B cell (primary cell): ENCODE measurements at regions not wholly inside any gene's neighbourhood (a gene's known extent, or its start where the extent isn't known, plus 50 kb on each side); places are given as distances from the start of the nearest gene placed in this dataset.

Source experiments
- ATAC-seq: fragments of 200-7000 bp; cut with Tn5 transposase; one replicate; pipeline ENCODE4 v1.10.0; 2021; ENCODE audit warnings: low read depth, mild to moderate bottlenecking, moderate number of reproducible peaks, moderate library complexity
- CTCF ChIA-PET: fragments of 350-600 bp; sonication (Branson Sonifier 250); formaldehyde crosslinking; loops from one replicate; lab custom pipeline; 2021; ENCODE audit warnings: antibody characterized with exemption, inconsistent platforms; lab: Charles Lee
- POLR2A ChIA-PET: fragments of 350-600 bp; sonication (Branson Sonifier 250); formaldehyde crosslinking; loops from one replicate; lab custom pipeline; 2021; ENCODE audit warnings: antibody characterized with exemption; lab: Charles Lee
- DNase-seq: peaks from one replicate; pipeline ENCODE4 v3.0.0; 2013
- H2AFZ ChIP-seq: 2 replicates; pipeline ENCODE4 v1.6.1; 2012; ENCODE audit warnings: mild to moderate bottlenecking, low read depth, low read length; ENCODE audit not compliant: insufficient read depth, poor library complexity, severe bottlenecking
- H3K27ac ChIP-seq, 2 donors: 1 replicate in 1 of 2; 2 replicates in 1 of 2; pipeline ENCODE4 v1.5.1; 2012 to 2013; ENCODE audit warnings: low read length in 2 of 2, mild to moderate bottlenecking in 2 of 2, moderate library complexity in 1 of 2
- H3K27me3 ChIP-seq, 4 experiments: fragments of 200-600 bp in 1 of 4; sonication (generic) in 1 of 4; replicated peaks in 1 of 4; 1 replicate in 2 of 4; 2 replicates in 2 of 4; pipeline versions ENCODE4 v1.6.1 to v1.7.0; 2013 to 2016; ENCODE audit warnings: low read length in 3 of 4, mild to moderate bottlenecking in 2 of 4, mixed read lengths in 1 of 4, moderate library complexity in 1 of 4; ENCODE audit not compliant: insufficient read depth in 4 of 4, control insufficient read depth in 3 of 4; ENCODE audit errors: control extremely low read depth in 1 of 4
- H3K36me3 ChIP-seq, 2 experiments: replicated peaks in 1 of 2; 1 replicate in 1 of 2; 2 replicates in 1 of 2; pipeline versions ENCODE4 v1.6.1 to v1.7.1; 2013; ENCODE audit warnings: low read length in 1 of 2; ENCODE audit not compliant: insufficient read depth in 2 of 2, control insufficient read depth in 1 of 2; ENCODE audit errors: control extremely low read depth in 1 of 2, extremely low read depth in 1 of 2
- H3K4me1 ChIP-seq, 2 donors: fragments of 200-600 bp in 1 of 2; sonication (generic) in 1 of 2; 1 replicate in 1 of 2; 2 replicates in 1 of 2; pipeline versions ENCODE4 v1.5.1 to v1.6.1; 2013 to 2017; ENCODE audit warnings: low read length in 2 of 2; ENCODE audit not compliant: control insufficient read depth in 2 of 2, insufficient read depth in 2 of 2
- H3K4me2 ChIP-seq: replicated peaks from 2 replicates; pipeline ENCODE3; 2012; ENCODE audit warnings: mild to moderate bottlenecking, low read depth, low read length; ENCODE audit not compliant: poor library complexity, severe bottlenecking
- H3K4me3 ChIP-seq, 5 experiments: fragments of 200-600 bp in 1 of 5; sonication (generic) in 1 of 5; 1 replicate in 3 of 5; 2 replicates in 2 of 5; pipeline versions ENCODE4 v1.5.1 to v1.7.0; 2011 to 2016; ENCODE audit warnings: low read length in 4 of 5, mild to moderate bottlenecking in 4 of 5, low read depth in 2 of 5, control low read depth in 1 of 5, moderate library complexity in 1 of 5; ENCODE audit not compliant: insufficient read depth in 1 of 5; ENCODE audit errors: control extremely low read depth in 1 of 5, extremely low read depth in 1 of 5
- H3K79me2 ChIP-seq: fragments of 200-600 bp; sonication (generic); one replicate; pipeline ENCODE4 v1.6.0; 2016; ENCODE audit warnings: low read length; ENCODE audit not compliant: control insufficient read depth, insufficient read depth
- H3K9ac ChIP-seq: fragments of 200-600 bp; sonication (generic); 2 replicates; pipeline ENCODE4 v1.6.1; 2017; ENCODE audit warnings: mild to moderate bottlenecking, low read length, moderate library complexity
- H3K9me3 ChIP-seq, 3 donors: one replicate each; pipeline versions ENCODE4 v1.6.1 to v1.7.1; 2013; ENCODE audit warnings: low read length in 2 of 3; ENCODE audit not compliant: control insufficient read depth in 2 of 3, insufficient read depth in 1 of 3; ENCODE audit errors: control extremely low read depth in 1 of 3
- H4K20me1 ChIP-seq: 2 replicates; pipeline ENCODE4 v1.6.0; 2012; ENCODE audit warnings: mild to moderate bottlenecking, low read length; ENCODE audit not compliant: insufficient read depth, control insufficient read depth, poor library complexity, severe bottlenecking
- H3K27ac Mint-ChIP-seq: one replicate; pipeline ENCODE4 v1.8.0; 2021; ENCODE audit warnings: mixed read lengths
- H3K27me3 Mint-ChIP-seq: one replicate; pipeline ENCODE4 v1.8.0; 2021; ENCODE audit warnings: mixed read lengths
- H3K4me1 Mint-ChIP-seq: one replicate; pipeline ENCODE4 v1.8.0; 2021; ENCODE audit warnings: mixed read lengths
- H3K4me3 Mint-ChIP-seq: one replicate; pipeline ENCODE4 v1.8.0; 2021; ENCODE audit warnings: mixed read lengths
- H3K9me3 Mint-ChIP-seq: one replicate; pipeline ENCODE4 v1.8.0; 2022; ENCODE audit warnings: mixed read lengths; ENCODE audit not compliant: insufficient read depth
- EZH2 ChIP-seq: IDR thresholded peaks from 2 replicates; pipeline ENCODE4 v1.6.1; 2012; ENCODE audit warnings: borderline replicate concordance, low read depth, mild to moderate bottlenecking, moderate library complexity, low read length; ENCODE audit not compliant: insufficient read depth, poor library complexity, severe bottlenecking
- WGBS: methylation state at CpG from one replicate; pipeline ENCODE4 v1.1.5; 2013; ENCODE audit warnings: missing lambda C conversion rate; ENCODE audit not compliant: insufficient coverage; 5-methylcytosine and 5-hydroxymethylcytosine counted together
- intact Hi-C: fragments of 100-400 bp; cut with micrococcal nuclease; formaldehyde crosslinking; loops from one replicate; pipeline ENCODE4 v1.10.0; 2022
- TF ChIP-seq, protein P1 (sequence below): fragments of 200-600 bp; IDR thresholded peaks from one replicate; pipeline ENCODE4 v1.8.0; 2022; ENCODE audit warnings: antibody characterized with exemption, mild to moderate bottlenecking

DNA sequence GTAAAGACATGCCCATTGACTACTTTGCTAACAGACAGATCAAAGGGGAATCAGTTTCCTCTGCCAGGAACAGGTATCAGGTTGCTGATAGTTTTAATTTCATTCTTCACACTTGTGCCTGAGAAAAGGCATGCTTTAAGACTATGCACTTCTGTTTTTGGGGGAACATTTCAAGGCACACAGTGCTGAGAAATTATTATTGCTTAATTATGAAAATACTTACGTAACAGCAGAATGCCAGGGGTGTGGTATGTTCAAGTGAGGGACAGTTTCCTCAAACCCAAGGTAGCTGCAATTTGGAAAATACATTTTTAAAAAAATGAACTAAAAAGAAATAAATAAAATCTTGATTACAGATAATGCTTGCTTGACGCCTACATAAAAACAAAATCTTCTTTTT, 1746.1 kb upstream of the PIK3C3 start:
- DNase-seq (no peak), ATAC-seq (no peak)
- H3K27me3 Mint-ChIP-seq: no peaks in the 10 kb centered on the region
- H3K4me2 ChIP-seq: no peak overlapping the region
- no peaks in the 10 kb centered on the region for H4K20me1 ChIP-seq
- ChIA-PET POLR2A (no interaction called here), CTCF (no interaction called here)
- no peaks in the 10 kb centered on the region for H3K36me3 ChIP-seq
- H3K27ac ChIP-seq: no peak overlapping the region
- H3K79me2 ChIP-seq: no peaks in the 10 kb centered on the region
- no peaks in the 10 kb centered on the region for H3K27me3 ChIP-seq
- no peak overlapping the region for H3K4me3 Mint-ChIP-seq
- H3K4me1 ChIP-seq: no peaks in the 10 kb centered on the region
- H3K4me1 Mint-ChIP-seq: no peaks in the 10 kb centered on the region
- H3K4me3 ChIP-seq: no peak overlapping the region
- WGBS: no CpG with 5 or more reads among the region's 2 CpGs
- no peak overlapping the region for H3K27ac Mint-ChIP-seq
- no peak for TF ChIP-seq EZH2
- TF ChIP-seq, protein P1, sequence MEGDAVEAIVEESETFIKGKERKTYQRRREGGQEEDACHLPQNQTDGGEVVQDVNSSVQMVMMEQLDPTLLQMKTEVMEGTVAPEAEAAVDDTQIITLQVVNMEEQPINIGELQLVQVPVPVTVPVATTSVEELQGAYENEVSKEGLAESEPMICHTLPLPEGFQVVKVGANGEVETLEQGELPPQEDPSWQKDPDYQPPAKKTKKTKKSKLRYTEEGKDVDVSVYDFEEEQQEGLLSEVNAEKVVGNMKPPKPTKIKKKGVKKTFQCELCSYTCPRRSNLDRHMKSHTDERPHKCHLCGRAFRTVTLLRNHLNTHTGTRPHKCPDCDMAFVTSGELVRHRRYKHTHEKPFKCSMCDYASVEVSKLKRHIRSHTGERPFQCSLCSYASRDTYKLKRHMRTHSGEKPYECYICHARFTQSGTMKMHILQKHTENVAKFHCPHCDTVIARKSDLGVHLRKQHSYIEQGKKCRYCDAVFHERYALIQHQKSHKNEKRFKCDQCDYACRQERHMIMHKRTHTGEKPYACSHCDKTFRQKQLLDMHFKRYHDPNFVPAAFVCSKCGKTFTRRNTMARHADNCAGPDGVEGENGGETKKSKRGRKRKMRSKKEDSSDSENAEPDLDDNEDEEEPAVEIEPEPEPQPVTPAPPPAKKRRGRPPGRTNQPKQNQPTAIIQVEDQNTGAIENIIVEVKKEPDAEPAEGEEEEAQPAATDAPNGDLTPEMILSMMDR: no peak
- intact Hi-C loops: no loop called here
- peaks cover 2% of the 10 kb centered on the region for H3K9me3 Mint-ChIP-seq
- peaks cover 0 to 2% (median 0%) of the 10 kb centered on the region in 3 donors for H3K9me3 ChIP-seq
- H2AFZ ChIP-seq: no peak overlapping the region
- H3K9ac ChIP-seq: no peak overlapping the region

DNA sequence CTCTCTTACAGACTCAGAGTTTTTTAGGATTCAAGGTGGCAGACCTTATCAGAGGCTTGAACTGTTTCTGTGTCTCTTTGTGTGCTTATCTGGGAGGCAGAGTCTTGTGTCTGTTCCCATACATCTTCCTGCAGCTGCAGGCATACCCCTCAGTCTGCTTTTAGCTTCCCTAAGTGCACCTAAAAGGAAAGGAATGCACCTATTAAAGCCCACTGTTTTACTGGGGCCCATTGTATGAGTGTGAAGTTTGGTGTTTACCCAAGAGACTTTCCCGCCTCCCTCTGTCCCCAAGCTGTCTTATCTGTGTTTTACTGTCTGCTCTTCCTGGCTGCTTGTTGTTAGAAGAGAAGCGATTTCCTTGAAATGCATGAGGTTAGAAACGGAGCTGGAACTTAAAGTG, 1757.3 kb upstream of the PIK3C3 start:
- H3K4me1 Mint-ChIP-seq: no peaks in the 10 kb centered on the region
- H3K27me3 Mint-ChIP-seq: no peaks in the 10 kb centered on the region
- H3K9me3 ChIP-seq: peaks cover 0 to 1% (median 0%) of the 10 kb centered on the region in 3 donors
- no peaks in the 10 kb centered on the region for H4K20me1 ChIP-seq
- no peak overlapping the region for H3K4me3 ChIP-seq
- H3K27me3 ChIP-seq: no peaks in the 10 kb centered on the region
- H3K27ac Mint-ChIP-seq: no peak overlapping the region
- intact Hi-C loops: no loop called here
- TF ChIP-seq, protein P1: no peak
- TF ChIP-seq EZH2: no peak
- no peak overlapping the region for H3K4me2 ChIP-seq
- no peaks in the 10 kb centered on the region for H3K36me3 ChIP-seq
- no peak overlapping the region for H3K4me3 Mint-ChIP-seq
- CTCF ChIA-PET: no interaction called here
- no peak overlapping the region for H3K27ac ChIP-seq
- DNase-seq (no peak), ATAC-seq (no peak)
- no peak overlapping the region for H2AFZ ChIP-seq
- POLR2A ChIA-PET: no interaction called here
- no peaks in the 10 kb centered on the region for H3K4me1 ChIP-seq
- H3K9ac ChIP-seq: no peak overlapping the region
- no peaks in the 10 kb centered on the region for H3K79me2 ChIP-seq
- no peaks in the 10 kb centered on the region for H3K9me3 Mint-ChIP-seq
- no CpG with 5 or more reads among the region's 3 CpGs for WGBS
